ENCODE measurements at regions not wholly inside any gene's neighbourhood (a gene's known extent, or its start where the extent isn't known, plus 50 kb on each side); places are given as distances from the start of the nearest gene placed in this dataset.
"Not testable (repeated sequence)": the region's sequence is repeated elsewhere in the genome, so short reads cannot be mapped to it uniquely, and the experiment has no call there.

DNA sequence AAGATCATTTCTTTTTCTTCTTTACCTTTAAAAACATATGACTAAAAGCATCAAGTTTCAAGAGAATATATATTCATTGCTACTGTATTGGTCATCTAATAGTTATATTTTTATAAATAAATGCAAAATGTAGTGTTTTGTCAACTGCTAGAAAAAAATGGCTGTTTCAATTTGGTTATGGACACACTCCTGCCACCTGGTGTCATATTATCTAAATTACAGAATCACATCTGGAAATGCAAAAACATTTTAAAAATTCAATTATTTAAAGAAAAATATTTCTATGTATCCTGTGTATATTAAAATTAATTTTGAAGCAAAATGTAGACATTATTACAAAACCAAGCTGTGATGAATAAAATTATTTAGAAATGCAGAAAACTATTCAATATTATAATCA lies 329.4 kb upstream of the PCDH18 start:
- DNase-seq (ENCODE audit: low read depth in 2 of 2) = no peak

DNA sequence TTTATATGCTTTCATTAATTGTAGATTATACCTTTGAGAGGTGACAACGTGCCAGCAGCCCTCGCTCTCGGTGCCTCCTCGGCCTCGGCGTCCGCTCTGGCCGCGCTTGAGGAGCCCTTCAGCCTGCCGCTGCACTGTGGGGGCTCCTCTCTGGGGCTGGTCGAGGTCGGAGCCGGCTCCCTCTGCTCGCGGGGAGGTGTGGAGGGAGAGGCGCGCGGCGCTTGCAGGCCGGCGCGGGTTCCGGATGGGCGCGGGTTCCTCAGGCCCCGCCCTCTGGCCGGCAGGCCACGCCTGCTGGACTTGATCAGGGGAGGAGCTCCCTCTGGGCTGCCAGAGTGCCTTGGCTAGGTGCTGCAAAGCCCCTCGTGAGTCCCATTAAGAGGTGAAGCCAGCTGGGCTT lies 321.1 kb upstream of the PCDH18 start:
- no peak for DNase-seq (ENCODE audit: low read depth in 2 of 2)

DNA sequence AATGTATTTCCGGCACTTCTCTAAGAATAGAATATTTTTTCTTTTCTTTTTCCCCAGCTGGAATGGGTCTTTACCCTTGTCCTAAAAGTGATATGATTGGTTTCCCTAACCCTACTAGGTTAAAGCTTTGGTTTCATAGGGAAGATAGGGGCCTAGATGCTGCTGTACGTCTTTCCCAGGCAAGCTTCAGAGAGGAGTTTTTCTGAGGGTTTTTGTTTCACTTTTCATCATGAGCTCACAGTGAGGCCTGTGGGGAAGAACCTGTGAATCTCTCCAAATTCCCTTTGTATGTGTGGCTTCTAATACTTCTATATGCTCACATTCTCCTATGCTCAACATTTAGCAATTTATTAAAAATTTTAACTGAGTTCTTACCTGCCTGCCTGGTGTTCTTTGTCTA lies 320.0 kb upstream of the PCDH18 start:
- no peak for DNase-seq (ENCODE audit: low read depth in 2 of 2)

GRCh38 chr4:137851435-137851834 lies 319.1 kb upstream of the PCDH18 start:
- DNase-seq (ENCODE audit: low read depth in 2 of 2) = no peak

GRCh38 chr4:137827945-137828344 lies 295.7 kb upstream of the PCDH18 start:
- not testable (repeated sequence) for DNase-seq (ENCODE audit: low read depth in 2 of 2)

- no peak for DNase-seq (ENCODE audit: low read depth in 2 of 2)
Measured at GRCh38 chr4:137825505-137825904, 293.2 kb upstream of the PCDH18 start.

- no peak for DNase-seq (ENCODE audit: low read depth in 2 of 2)
Measured at GRCh38 chr4:137823007-137823406, 290.7 kb upstream of the PCDH18 start.

- DNase-seq (ENCODE audit: low read depth in 2 of 2) = no peak
Measured at GRCh38 chr4:137819964-137820383, 287.7 kb upstream of the PCDH18 start.

- no peak for DNase-seq (ENCODE audit: low read depth in 2 of 2)
Measured at GRCh38 chr4:137812258-137812657, 280.0 kb upstream of the PCDH18 start.

GRCh38 chr4:137806420-137806819 lies 274.1 kb upstream of the PCDH18 start:
- DNase-seq (ENCODE audit: low read depth in 2 of 2) = no peak

DNA sequence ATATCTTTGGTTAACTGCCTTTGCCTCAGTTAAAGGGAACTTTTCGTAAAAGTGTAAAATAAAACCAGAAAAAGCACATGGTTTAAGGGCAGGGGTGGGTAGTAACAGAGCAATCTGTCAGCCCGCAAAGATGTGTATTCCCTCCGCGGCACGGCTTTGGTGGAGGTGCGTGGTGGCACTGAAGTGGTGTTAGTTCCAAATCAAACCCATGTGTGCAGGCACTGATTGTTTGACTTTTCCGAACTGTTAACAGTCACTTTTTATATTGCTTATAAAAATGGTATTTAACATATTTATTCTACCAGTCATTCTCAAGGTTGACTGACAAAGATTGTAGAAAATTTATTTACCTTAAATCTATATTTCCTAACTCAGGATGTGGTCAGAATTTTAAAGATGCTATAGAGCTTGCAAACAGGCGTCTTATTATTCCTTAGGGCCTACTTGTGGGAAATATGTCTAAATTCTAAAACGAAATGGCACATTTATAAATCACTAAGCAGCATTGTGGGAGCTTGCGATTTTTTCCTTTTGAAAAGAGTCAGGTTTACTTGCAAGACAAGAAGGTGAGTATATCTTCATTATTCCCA lies 272.7 kb upstream of the PCDH18 start:
- DNase-seq (ENCODE audit: low read depth in 2 of 2) = no peak

DNA sequence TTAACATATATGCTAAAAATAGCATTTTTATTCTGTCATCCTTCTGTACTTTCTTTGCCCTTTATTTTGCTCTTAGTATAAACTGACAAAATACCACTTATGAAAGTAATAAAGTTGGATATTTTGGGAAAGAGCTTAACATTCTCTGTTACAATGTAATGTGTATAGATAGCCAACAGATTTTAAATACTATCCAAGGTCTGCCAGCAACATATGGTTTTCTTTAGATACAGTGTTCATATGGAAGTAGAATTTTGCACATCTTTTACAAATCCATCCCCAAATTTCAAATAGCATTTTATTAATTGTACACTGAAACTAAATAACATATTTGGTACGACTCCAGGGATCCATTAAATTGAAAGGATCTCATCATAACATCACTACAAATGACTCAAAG lies 268.6 kb upstream of the PCDH18 start:
- no peak for DNase-seq (ENCODE audit: low read depth in 2 of 2)

GRCh38 chr4:137794764-137795254 lies 262.5 kb upstream of the PCDH18 start:
- no peak for DNase-seq (ENCODE audit: low read depth in 2 of 2)

GRCh38 chr4:137789263-137789662 lies 257.0 kb upstream of the PCDH18 start:
- DNase-seq (ENCODE audit: low read depth in 2 of 2) = not testable (repeated sequence)

DNA sequence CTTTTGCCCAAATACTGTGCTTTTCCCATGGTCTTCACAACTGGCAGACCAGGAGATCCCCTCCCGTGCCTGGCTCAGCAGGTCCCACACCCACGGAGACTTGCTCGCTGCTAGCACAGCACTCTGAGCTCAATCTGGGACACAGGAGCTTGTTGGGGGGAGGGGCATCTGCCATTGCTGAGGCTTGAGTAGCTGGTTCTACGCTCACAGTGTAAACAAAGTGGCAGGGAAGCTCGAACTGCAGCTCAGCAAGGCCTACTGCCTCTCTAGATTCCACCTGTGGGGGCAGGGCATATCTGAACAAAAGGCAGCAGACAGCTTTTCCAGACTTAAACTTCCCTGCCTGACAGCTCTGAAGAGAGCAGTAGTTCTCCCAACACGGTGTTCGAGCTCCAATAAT lies 251.6 kb upstream of the PCDH18 start:
- DNase-seq (ENCODE audit: low read depth in 2 of 2) = not testable (repeated sequence)

DNA sequence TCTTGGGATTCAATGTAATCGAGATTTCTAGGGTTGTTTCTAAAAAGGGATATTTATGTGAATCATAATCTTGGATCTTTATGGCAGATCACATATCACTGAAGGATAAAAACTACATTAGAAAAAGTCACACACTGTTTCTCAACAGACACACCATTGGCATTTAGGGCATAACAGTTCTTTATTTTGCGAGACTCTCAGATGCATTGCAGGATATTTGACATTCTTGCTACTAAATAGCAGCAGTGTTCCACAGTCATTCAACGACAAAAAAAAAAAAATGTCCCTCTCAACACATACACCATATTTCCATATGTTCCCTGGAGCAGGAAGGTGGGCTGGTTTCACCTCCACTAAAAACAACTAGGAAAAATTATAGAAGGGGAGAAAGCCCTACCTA lies 243.4 kb upstream of the PCDH18 start:
- DNase-seq (ENCODE audit: low read depth in 2 of 2) = no peak

- DNase-seq (ENCODE audit: low read depth in 2 of 2) = no peak
Measured at GRCh38 chr4:137774501-137774900, 242.2 kb upstream of the PCDH18 start.

- no peak for DNase-seq (ENCODE audit: low read depth in 2 of 2)
Measured at GRCh38 chr4:137768881-137769280, 236.6 kb upstream of the PCDH18 start.

DNA sequence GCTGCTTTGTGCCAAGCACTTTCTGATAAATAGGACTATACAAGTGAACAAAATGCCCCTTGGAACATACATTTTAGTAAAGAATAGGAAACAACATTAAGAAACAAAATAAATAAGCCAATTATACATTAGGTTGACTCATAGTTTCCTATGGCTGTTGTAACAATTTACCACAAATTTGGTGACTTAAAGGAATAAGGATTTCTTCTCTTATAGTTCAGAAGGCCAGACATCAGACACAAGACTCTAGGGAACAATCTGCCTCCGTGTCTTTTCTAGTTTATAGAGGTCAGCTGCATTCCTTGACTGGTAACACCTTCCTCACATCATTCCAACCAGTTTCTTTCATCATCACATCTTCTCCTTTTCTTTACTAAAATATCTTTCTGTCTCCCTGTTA lies 235.9 kb upstream of the PCDH18 start:
- DNase-seq (ENCODE audit: low read depth in 2 of 2) = no peak

- no peak for DNase-seq (ENCODE audit: low read depth in 2 of 2)
Measured at GRCh38 chr4:137762591-137762990, 230.3 kb upstream of the PCDH18 start.

- DNase-seq (ENCODE audit: low read depth in 2 of 2) = no peak
Measured at GRCh38 chr4:137754652-137755471, 222.6 kb upstream of the PCDH18 start.

GRCh38 chr4:137749466-137749865 lies 217.2 kb upstream of the PCDH18 start:
- no peak for DNase-seq (ENCODE audit: low read depth in 2 of 2)

DNA sequence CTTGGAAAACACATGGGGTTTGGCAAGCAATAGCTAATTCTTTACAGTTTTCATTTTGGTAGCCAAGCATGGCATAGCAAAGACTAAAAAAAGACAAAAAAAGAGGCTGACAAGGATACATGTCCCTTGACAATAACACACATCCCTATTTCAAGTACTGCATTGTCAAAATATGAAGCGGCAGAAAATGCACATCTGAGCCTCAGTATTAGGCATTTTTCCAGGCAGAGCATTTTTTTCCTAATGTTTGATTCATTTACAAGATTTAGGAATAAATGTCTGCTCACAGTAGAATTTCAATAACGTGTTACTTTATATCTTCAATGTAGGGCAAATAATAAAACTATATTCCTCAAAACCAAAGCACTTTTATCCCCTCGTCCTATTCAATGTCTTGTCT lies 216.3 kb upstream of the PCDH18 start:
- DNase-seq (ENCODE audit: low read depth in 2 of 2) = no peak
